ENCODE measurements at regions not wholly inside any gene's neighbourhood (a gene's known extent, or its start where the extent isn't known, plus 50 kb on each side); places are given as distances from the start of the nearest gene placed in this dataset.

GRCh38 chr6:8530785-8531435 is 95.6 kb upstream of the SLC35B3 start:
- no peak for DNase-seq (ENCODE audit: low spot score)

DNA sequence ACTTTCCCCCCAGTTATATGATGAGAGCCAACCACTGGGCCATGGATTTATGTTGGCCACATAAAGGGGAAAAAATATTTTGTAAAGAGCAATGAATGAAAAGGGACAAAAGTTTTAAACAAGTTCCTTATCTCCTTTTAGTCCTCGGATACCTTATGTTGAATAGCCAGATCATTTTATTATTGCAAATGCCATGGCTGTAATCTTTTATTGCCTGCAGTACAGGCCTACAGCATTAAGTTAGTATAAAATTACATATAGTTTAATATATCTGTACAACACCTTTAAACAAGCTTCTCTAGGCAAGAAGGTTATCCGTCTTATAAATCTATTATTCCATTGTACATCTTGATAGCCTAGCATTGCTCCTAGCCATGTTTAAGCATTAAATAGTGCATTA is 93.9 kb upstream of the SLC35B3 start:
- DNase-seq (ENCODE audit: low spot score) = no peak

DNA sequence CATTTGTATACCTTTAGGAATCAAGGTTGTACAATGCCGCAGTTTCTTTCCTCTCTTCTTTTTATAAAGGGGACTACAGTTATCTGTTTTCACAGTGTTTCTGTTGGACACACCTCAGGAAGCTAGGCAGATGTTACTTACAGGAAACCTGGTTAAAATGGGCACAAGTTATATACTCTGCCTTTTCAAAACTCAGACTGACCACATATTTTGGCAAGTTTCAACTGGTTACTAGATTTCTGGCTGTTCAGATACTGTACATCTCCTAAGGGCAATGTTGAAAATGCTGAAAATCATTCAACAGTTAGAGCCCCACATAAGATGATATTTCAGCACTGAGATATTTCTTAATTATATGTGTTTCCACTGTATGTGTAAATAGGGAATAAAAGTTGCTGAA is 92.5 kb upstream of the SLC35B3 start:
- DNase-seq (ENCODE audit: low spot score) = no peak

- DNase-seq (ENCODE audit: low spot score) = no peak
Observed at GRCh38 chr6:8526624-8527023, 91.3 kb upstream of the SLC35B3 start.

- DNase-seq (ENCODE audit: low spot score) = no peak
Observed at GRCh38 chr6:8525370-8525769, 90.0 kb upstream of the SLC35B3 start.

DNA sequence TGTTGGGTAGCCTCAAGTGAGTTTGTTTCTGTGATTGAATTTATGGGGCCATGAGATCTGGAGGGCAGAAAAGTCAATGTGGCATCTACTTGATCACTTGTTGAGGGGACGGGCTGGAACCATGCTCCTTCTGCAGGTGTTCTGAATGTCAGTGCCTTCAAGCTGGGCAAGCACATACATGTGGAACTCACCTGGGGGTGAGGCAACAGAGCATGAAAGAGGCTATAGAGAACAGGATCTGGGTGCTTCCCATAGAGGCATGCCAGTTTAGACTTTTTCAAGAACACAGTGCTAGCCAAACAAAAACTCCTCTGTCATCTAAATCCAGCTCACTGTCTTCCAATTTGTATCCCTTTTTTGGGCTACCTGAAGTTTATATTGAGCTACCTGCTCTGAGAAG is 77.8 kb upstream of the SLC35B3 start:
- no peak for DNase-seq (ENCODE audit: low spot score)

- no peak for DNase-seq (ENCODE audit: low spot score)
Observed at GRCh38 chr6:8507286-8507685, 71.9 kb upstream of the SLC35B3 start.

GRCh38 chr6:8506126-8506525 is 70.8 kb upstream of the SLC35B3 start:
- DNase-seq (ENCODE audit: low spot score) = no peak

- no peak for DNase-seq (ENCODE audit: low spot score)
Observed at GRCh38 chr6:8499540-8499939, 64.2 kb upstream of the SLC35B3 start.

DNA sequence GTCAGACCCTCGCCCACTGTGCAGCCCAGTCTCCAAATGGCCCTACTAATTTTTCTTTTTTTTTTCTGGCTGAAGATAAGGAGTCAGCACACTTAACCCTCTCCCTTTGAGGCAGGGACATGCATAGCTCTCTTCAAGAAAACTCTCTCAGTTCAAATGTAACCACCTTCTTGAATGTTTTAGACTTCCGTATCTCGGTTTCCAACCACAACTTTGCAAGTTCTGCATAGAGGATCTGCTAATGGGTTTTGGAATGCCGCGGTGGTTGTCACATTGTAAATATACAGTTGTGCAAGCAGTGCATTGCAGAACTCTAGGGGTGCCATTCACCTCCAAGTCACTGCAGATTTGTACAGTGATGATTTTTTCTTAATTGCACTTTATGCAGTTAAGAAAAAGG is 59.4 kb upstream of the SLC35B3 start:
- no peak for DNase-seq (ENCODE audit: low spot score)

DNA sequence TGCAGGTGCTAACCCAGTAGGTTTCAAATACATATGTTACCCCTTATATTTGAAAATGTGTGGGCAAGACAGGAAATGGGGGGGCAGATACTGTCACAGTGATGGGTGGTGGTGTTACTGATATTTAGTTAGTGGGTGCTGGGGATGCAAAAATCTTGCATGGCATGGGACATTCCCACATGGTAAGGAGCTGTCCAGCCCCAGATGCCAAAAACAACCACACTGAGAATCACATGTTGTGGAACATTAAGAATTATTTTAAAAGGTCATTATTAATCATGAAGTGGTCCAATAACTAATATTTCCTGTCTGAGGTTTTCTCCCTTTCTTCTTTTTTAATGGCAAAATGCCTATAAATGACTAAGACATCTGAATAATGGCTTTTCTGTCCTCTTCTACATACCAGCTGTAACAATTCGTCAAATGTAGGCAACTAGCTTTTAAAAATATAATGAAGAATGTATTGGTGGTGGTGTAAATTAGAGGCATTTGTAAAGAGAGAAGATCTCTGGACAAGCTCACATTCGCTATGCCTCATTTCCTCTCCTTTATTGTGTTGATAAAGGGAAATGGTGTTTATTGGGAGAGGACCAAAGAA is 57.3 kb upstream of the SLC35B3 start:
- no peak for DNase-seq (ENCODE audit: low spot score)
